Limb (tissue), 2 donors: ENCODE measurements at regions not wholly inside any gene's neighbourhood (a gene's known extent, or its start where the extent isn't known, plus 50 kb on each side); places are given as distances from the start of the nearest gene placed in this dataset.
"Not testable (repeated sequence)": the region's sequence is repeated elsewhere in the genome, so short reads cannot be mapped to it uniquely, and the experiment has no call there.

ENCODE experiments used
- DNase-seq, 2 donors: peaks; one replicate each; pipeline ENCODE4 v3.0.0-alpha.2; 2016; ENCODE audit errors: extremely low spot score in 2 of 2

DNA sequence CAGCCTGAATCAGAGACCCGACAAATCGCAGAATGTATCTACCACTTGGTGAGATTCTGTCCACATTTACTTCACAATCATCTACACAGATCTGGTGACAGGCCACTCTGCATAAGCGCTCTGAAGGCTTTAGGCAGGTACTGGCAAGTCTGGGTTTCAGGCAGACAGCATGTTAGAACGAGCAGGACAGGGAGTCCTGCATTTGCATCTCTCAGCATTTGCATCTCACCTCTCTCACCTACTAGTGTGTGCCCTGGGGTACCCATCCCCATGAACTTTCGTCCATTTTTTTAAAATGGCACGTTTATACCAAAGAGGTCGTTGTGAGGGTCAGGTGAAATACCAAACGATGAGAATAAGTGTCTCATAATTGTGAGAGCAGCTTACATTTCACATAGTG is 108.2 kb downstream of the SPATA31A1 start:
- DNase-seq, result peak in 1 of 2 donors; percentile 22

DNA sequence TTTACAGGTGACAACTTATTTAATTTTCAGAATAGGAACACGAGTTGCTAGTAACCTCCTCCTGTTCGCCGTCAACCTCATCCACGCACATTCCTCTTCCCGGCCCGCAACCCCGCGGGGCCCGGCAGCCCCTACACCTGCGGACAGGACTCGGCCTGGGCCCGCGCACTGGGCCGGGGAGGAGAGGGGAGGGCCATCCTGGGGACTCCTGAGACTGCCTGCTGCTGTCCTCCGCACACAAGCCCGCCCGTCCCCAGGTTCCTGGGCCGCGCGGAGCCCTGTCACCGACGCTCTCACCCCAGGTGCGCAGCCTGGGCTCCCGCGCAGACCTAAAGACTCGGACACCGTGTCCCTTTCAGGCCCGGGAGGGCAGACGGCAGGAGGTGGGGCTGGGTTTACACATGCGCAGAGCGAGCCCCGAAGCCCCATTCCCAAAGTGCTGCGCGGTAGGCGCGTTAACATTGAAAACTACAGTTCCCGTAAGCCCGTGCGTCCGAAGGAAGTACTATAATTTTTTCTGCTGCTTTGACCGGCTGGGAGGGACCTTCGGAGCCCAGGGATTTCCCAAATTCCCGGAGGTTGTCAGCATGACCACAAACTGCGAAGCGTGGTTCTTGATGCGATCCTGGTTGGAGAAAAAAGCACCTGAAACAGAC is 108.8 kb downstream of the SPATA31A1 start:
- DNase-seq, result peak; percentile 84 to 88

DNA sequence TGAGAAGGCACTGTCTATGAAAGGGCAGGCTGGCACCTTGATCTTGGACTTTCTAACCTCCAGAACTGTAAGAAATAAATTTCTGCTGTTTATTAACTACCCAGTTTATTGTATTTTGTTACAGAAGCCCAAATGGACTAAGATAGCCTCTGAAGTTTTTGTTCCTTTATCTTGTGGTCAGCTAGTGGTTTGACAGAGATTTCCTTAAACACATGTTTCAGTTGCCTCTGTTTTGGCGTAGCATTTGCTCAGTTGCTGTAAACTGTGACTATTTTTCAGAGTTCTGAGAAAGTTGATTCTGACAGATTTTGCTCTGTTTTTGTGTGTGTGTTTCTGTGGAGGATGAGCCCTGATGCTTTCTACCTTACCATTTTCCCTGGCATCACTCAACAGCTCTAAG is 119.0 kb downstream of the SPATA31A1 start:
- not testable (repeated sequence) for DNase-seq

DNA sequence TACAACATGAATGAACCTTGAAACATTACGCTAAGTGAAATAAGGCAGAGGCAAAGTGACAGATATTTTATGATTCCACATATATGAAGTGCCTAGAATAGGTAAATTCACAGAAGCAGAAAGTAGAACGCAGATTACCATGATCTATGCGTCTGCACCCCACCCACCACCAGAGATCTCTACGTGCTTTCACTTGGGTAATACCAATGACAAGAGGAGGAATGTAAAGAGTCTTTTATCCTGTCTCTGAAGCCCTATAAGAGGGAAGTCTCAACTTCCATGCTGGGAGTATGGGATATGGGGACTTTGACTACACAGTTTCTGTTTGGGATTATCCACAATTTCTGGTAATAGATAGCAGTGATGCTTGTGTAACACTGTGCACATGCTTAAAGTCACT is 127.6 kb downstream of the SPATA31A1 start:
- DNase-seq, result not testable (repeated sequence)

DNA sequence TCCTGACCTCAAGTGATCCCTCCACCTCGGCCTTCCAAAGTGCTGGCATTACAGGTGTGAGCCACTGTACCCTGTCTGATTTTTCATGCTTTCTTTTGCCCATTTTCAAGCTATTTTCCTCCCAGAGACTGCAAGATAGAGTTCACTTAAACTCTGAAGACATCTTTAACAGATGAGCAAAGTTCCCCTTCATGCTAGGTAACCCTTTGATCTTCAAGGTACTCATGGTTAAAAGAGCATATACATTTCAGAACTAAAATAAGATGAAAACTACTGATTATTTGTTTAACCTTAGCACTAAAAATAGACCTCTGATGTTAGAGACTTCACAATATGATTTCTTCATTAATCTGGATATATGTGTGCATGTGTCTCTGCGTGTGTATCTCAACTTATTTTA is 128.4 kb downstream of the SPATA31A1 start:
- not testable (repeated sequence) for DNase-seq

DNA sequence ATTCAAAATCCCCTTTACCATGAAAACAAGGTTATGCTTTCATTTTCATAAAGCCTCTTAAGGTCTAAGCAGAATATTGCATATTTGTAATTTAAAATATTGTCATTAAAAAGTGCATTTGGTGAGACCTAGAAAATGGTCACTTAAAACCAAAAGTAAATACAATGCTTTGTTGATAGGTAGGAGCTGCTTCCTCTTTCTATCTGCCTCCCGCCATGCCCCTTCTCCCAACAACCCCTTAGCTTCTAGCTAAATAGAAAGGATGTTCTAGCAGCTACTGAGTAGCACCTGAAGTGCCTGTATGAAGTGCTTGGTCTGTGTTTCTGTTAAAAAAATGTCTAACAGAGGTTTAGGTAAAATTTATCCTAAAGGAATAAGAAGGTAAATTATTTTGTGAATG is 128.8 kb downstream of the SPATA31A1 start:
- DNase-seq, result not testable (repeated sequence)

DNA sequence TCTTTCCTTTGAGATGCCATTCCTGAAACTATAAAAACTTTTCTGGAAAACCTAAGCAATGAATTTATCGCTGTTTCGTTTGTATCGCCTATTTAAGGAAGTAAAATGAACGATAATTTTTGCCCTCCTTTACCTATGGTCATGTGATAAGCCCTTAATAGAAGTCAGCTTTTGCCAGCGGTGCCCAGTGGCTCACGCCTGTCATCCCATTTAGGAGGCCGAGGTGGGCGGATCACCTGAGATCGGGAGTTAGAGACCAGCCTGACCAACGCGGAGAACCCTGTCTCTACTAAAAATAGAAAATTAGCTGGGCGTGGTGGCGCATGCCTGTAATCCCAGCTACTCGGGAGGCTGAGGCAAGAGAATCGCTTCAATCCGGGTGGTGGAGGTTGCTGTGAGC is 132.0 kb downstream of the SPATA31A1 start:
- not testable (repeated sequence) for DNase-seq

DNA sequence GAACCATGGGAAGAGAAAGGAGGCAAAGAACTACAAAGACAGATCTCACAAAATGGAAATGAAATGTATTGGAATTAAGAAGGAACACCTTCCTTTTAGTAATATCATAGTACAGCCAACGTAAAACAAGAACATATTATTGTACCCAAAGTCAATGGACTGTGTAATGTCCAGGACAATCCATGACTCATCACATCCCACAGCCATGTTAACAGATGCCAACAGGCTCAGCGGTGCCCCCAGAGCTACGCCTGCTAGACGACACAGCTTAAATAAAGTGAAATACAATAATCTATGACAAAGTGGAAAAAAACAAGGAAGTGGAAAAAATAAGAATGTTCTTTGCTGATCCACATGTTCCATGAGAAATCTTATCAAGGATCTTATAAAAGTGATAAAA is 140.8 kb downstream of the SPATA31A1 start:
- DNase-seq, result not testable (repeated sequence)

DNA sequence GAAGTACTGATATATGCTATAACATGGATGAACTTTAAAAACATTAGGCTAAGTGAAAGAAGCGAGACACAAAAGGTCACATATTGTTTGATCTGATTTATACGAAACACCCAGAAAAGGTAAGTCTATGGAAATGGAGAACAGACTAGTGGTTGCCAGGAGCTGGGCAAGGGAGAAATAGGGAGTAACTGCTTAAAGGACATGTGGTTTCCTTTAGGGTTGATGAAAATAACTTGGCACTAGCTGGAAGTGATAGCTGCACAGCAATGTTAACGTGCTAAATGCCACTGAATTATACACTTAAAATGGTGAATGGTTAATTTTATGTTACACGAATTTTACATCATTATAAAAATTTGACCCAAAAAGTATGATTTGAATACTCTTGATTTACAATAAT is 147.7 kb downstream of the SPATA31A1 start:
- not testable (repeated sequence) for DNase-seq

DNA sequence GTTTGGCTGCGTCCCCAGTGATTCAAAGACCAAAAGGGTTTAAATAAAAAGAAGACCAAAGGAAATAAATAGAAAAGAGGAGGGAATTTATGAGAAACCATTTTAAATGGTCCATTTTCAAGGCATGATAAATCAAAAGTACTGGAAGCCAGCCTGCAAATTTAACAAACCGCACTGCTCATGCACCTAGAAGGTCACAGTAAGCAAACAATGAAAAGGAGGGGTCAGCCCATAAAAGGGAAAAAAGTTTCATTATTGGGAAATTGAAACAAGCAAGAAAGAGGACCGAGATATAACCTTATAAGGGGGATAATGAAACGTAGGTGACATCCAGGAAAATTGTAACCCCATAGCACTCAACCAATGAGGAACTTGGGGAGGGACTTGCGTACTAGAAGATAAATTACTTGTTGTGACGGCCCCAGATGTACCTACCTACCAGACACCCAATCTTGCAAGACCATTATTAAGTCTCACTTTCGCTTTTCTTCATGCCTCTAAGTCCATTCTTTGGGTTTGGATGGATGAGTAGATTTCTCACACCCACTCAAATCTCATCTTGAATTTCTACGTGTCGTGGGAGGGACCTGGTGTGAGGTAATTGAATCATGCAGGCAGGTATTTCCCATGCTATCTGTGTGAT is 172.0 kb downstream of the SPATA31A1 start:
- DNase-seq, result not testable (repeated sequence)

DNA sequence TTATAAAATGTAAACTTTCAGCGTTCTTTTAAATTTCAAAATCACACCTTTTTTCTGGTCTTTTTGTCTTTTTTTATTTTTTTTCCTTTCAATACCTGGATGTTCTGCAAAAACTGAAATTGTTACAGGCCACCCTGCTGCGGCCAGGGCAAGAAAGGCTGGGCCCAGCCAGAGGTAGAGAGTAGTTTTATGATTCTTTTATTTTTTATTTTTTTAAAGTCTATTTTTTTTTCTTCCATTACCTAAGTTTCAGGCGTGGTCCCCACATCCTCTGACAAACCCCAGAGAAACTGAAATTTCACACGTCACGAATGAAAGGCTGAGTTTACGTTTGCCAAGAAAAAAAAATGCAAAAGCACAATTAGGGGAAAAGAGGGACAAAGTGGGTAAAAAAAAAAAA is 177.1 kb downstream of the SPATA31A1 start:
- DNase-seq, result not testable (repeated sequence)

DNA sequence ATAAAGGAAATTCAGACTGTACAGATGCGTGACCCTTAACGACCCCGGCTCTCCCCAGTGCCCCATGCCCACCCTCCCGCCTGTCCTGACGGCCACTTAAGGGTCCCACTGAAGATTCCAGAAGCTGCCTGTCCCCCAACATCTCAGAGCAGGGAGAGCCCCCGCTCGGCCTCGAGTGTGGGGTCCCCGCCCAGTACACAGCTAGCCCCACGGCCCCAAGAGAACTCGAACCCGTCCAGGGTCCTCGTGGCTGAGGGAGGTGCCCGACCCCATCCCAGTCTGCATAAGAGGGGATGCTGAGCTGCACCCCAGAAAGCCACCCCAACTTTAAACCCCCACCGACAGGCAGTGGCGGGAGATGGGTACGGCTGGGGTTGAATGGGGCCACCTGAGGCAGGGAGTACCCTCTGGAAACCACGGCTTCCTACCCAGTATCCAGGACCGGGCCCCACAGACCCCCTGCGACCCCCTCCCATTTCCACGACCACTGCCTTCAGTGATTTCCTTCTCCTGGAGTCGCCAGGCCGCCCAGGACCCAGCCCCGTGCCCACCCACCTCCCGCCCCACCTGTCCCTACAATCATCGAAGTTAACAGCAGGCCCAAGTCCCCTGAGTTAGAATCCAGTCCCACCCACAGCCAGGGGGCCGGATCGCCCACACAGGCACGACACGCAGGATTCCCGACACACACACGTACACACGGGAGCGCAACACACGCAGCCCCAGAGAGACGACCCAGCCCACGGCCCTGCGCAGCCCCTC is 177.7 kb downstream of the SPATA31A1 start:
- DNase-seq, result not testable (repeated sequence)

DNA sequence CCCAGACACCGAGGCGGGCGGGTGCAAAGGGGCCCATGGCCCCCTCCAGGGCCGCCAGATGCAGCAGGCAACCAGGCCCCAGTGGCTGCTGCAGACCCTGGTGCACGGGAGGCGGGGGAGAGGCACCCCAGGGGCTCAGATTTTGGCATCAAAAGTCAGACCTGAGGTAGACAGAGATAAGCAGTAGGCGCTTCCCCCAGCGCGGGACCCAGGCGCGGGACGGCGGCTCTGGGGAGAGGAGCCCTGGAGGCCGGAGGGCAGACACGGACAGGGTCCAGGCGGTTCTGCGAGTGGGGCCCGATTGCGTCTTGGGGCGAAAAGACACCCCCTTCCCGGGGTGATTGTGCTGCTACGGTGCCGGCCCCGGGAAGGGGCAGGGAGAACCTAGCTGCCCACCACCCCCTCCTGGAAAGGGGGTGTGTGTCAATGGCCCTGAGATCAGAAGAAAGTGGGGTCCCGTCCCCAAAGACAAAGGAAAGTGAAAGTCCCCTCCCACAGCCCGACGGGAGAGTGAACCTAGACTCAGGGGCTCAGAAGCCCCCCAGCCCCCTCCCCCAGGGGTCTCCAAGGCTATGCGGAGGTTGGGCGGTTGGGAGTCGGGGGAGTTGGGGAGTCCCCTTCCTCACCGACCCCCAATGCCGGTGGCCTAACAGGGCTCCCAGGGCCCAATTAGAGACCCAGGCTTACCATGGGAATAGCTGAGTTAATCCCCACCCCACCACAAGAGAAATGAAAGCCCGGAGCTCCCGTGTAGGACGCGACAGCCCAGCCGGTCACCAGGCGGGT is 178.5 kb downstream of the SPATA31A1 start:
- not testable (repeated sequence) for DNase-seq

DNA sequence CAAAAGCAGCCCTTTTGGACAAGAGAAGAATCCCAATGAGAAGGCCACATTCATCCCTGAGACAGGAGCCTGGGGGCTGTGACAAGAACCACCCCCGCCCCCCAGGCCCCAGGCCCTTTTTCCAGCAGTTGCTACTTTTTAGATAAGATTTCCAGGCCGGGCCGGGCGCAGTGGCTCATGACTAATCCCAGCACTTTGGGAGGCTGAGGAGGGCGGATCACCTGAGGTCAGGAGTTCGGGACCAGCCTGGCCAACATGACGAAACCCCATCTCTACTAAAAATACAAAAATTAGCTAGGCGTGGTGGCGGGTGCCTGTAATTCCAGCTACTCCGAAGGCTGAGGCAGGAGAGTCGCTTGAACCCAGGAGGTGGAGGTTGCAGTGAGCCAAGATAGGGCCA is 179.4 kb downstream of the SPATA31A1 start:
- DNase-seq, result not testable (repeated sequence)

DNA sequence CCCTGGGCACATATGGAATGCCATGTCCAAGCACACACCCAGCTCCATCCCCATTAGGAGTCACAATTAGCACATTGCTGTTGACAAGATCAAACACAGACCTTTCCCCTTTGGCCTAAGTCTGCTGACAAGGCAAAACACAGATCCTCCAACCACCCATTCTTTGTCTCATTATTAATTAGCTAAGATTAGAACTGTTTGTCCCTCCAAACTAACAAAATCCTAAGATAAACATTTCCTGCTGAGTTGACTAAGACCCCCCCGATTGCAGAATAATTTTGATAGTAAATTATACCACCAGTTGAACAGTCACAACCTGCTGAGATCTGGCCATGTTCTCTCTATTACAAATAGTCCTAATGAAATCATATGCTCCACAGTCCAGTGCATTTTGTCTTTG is 186.7 kb downstream of the SPATA31A1 start:
- not testable (repeated sequence) for DNase-seq

DNA sequence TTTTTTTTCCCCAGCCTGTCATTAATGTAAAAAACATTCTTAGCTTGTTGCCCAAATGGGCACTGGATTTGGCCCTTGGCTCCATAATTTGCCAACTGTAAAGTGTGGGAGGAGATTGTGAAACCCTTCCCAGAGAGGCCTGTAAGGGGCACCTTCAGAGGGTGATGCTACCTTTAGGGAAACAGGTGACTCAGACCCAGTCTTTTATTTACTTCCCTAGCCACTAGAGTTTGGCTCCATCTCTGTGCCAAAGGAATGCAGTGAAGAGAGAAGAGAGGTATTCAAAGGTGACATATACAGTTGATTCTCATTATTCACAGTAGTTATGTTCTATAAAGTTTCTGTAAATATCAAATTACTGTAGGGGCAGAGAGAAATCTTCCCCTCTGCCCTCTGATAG is 189.6 kb downstream of the SPATA31A1 start:
- not testable (repeated sequence) for DNase-seq

DNA sequence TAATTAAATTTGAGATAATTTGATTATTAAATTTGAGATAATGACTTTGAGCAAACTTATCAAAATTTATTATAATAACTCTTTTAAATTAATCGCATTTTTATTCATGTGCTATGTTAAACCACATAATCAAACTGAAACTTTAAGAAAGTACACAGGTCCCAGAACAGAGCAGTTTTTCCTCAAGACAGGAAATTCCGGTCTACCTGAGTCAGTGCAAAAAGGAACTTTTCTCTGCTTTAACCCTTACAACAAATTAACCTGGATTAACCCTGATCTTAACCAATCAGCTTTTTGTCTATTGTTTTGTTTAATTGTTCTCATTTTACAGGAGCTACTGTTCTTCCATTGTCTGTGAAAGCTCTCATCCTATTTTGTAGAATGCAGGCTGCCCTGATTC is 195.1 kb downstream of the SPATA31A1 start:
- not testable (repeated sequence) for DNase-seq

DNA sequence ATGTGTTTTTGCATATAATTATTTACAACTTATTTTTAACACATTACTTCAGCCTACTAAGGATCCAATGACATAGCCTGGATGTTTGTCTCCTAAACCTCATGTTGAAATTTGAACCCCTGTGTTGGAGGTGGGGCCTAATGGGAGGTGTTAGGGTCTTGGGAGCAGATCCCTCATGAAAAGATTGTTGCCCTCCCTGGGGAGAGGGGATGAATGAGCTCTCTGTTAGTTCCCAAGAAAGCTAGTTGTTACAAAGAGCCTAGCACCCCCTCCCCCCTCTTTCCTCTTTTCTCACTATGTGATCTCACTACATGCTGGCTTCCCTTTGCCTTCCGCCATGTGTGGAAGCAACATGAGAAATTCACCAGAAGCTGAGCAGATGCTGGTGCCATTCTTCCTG is 196.1 kb downstream of the SPATA31A1 start:
- not testable (repeated sequence) for DNase-seq

DNA sequence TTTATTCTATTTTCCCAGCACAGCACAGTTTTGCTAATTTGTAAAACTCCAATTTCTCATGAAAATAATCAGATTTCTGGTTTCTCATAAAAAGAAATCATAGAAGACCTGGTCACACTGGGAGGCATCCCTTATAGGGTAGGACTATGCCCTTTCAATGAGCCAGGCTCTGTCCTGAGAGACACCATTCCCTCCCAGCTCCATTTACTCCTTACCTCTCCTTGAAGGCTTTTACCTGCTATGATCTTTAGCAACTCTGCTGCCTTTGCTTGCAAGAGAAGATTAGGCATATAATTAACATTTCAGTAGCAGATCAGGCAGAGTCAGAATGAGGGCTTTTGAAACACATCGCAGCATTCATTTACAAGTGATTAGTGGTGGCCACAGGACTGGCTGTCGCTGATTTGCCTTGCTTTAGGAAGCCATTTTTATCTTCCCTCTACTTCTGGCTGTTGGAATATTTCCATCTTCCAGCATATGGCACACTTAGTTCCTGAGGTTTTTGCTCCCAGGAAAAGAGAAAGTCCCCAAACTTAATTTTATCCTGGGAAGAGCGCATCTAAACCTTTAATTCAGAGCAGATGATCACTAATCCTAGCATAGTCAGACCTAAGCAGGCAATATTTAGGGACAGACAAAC is 196.9 kb downstream of the SPATA31A1 start:
- not testable (repeated sequence) for DNase-seq

DNA sequence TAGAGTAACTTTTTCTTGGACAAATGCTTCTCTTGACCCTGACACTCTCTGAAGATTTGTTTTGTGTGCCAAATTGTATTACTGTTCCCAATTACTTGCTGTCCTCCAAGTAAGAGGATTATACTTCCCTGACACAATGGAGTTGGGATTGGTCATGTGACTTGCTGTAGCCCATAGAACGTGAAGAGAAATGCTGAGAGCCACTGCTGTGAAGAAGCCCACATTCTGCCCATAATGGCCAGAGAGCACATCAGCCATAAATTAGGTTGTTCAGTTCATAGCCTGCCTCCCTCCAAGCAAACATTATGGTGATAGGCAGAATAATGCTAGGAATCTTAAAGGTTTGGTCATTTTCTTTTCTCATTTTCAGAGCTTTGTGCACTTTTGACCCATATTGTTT is 198.9 kb downstream of the SPATA31A1 start:
- DNase-seq, result not testable (repeated sequence)

DNA sequence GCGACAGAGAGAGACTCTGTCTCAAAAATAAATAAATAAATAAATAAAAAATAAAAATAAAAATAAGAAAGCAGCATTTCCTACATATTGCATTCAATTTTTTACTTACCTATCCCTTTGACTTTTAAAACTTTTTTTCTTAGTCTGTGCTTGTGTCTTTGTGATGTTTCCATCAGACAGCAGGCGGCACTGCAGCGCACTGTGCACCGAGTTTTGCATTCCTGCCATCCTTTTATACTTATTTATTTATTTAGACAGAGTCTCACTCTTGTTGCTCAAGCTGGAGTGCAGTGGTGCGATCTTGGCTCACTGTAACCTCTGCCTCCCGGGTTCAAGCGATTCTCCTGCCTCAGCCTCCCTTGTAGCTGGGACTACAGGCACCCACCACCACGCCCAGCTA is 203.9 kb downstream of the SPATA31A1 start:
- DNase-seq, result not testable (repeated sequence)
